ENCODE measurements at regions not wholly inside any gene's neighbourhood (a gene's known extent, or its start where the extent isn't known, plus 50 kb on each side); places are given as distances from the start of the nearest gene placed in this dataset.
A peak's percentile ranks its signal among the peaks of the same experiment; 100 is the strongest.

DNA sequence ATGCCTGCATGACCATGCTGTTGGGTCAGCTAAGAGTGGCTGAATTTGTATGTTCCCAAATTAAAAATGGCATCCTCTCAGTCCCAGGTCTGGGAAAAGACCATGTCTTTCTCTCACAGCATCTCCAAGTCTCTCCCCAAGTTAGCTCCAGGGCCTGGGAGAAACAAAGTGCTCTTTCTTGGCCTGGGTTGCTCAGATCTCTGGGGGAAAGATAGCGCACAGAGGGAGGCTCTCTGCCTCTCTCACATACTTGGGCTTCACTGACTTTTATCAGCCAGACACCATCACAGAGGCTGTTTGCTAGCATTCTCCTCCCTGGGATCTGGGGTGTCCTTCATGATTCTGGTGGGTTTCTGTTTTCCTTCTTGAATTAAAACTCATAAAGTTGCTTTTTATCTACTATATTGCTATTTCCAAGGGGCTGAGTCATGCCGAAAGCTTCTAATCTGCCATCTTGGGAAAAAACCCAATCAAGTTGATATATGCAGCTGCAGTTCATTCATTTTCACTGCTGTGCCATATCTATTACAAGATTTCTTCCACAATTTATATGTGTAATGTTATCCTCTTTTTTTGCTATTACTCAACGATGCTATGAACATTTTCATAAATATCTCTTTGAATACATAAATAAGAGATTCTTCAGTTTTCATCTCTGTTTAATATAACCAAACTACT is 190.2 kb downstream of the MOXD1 start:
- H3K27me3 ChIP-seq (ENCODE audit: control insufficient read depth in 2 of 2, insufficient read depth in 2 of 2, low read length in 2 of 2), result no peaks in the 10 kb centered on the region
- H3K4me1 ChIP-seq (ENCODE audit: control insufficient read depth in 1 of 2, insufficient read depth in 2 of 2, low read length in 2 of 2), result no peaks in the 10 kb centered on the region
- H3K4me2 ChIP-seq (replicated peaks; ENCODE audit: extremely low read depth, low read length, poor library complexity, severe bottlenecking), result no peak overlapping the region
- WGBS (ENCODE audit: insufficient coverage), result no CpG with 5 or more reads among the region's 3 CpGs
- no peak for DNase-seq
- no peaks in the 10 kb centered on the region for H3K36me3 ChIP-seq (replicated peaks in 1 of 2; ENCODE audit: control insufficient read depth in 1 of 2, insufficient read depth in 2 of 2, low read length in 2 of 2)
- no peak overlapping the region for H3K27ac Mint-ChIP-seq
- no peaks in the 10 kb centered on the region for H4K20me1 ChIP-seq (ENCODE audit: insufficient read depth, low read length)
- intact Hi-C loops (cut with micrococcal nuclease), result no loop called here
- no peak overlapping the region for H3K9ac ChIP-seq (ENCODE audit: insufficient read depth, low read length, poor library complexity, severe bottlenecking)
- TF ChIP-seq, protein P1, sequence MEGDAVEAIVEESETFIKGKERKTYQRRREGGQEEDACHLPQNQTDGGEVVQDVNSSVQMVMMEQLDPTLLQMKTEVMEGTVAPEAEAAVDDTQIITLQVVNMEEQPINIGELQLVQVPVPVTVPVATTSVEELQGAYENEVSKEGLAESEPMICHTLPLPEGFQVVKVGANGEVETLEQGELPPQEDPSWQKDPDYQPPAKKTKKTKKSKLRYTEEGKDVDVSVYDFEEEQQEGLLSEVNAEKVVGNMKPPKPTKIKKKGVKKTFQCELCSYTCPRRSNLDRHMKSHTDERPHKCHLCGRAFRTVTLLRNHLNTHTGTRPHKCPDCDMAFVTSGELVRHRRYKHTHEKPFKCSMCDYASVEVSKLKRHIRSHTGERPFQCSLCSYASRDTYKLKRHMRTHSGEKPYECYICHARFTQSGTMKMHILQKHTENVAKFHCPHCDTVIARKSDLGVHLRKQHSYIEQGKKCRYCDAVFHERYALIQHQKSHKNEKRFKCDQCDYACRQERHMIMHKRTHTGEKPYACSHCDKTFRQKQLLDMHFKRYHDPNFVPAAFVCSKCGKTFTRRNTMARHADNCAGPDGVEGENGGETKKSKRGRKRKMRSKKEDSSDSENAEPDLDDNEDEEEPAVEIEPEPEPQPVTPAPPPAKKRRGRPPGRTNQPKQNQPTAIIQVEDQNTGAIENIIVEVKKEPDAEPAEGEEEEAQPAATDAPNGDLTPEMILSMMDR (IDR thresholded peaks at IDR 0.05), result no peak
- peaks cover 0 to 8% of the 10 kb centered on the region in 2 donors for H3K9me3 ChIP-seq (replicated peaks in 1 of 2; ENCODE audit: control insufficient read depth in 1 of 2, insufficient read depth in 1 of 2, low read length in 2 of 2)
- no peak overlapping the region for H3K27ac ChIP-seq (ENCODE audit: low read depth in 1 of 2, low read length in 2 of 2)
- H3K9me3 Mint-ChIP-seq, result peaks cover 0 to 11% (median 3%) of the 10 kb centered on the region in 7 donors
- H3K4me3 ChIP-seq (replicated peaks in 1 of 3; ENCODE audit: low read depth in 2 of 3, low read length in 3 of 3), result no peak overlapping the region
- H3K36me3 Mint-ChIP-seq, result no peaks in the 10 kb centered on the region
- no peak overlapping the region for H3K4me3 Mint-ChIP-seq
- H3K79me2 ChIP-seq (ENCODE audit: insufficient read depth, low read length), result no peaks in the 10 kb centered on the region
- no peak overlapping the region for H2AFZ ChIP-seq (ENCODE audit: insufficient read depth, low read depth, low read length, poor library complexity, severe bottlenecking)
- H3K27me3 Mint-ChIP-seq (ENCODE audit: low read depth in 3 of 3), result peaks cover 2 to 3% (median 3%) of the 10 kb centered on the region in 3 donors
- H3K4me1 Mint-ChIP-seq, result no peaks in the 10 kb centered on the region

DNA sequence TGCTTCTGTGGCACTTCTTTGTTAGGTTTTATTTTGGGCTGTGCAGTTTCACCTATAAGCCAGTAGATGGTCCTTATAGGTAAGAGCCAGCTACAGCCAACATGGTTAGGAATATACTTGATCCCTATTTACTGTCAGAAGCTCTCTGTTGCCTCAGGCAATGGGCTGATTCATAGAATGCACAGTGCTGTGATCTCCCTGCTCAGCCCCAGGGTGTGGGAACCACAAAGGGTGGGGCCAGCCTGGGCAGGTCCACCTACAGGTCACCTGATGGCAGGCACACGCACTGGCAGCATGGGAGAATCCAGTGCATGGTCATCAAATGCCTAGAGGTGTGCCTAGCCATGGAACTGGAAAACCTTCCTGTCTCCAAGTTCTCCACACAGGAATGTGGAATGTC is 191.9 kb downstream of the MOXD1 start:
- Mint-ChIP-seq H3K9me3 (peaks cover 0 to 11% (median 3%) of the 10 kb centered on the region in 7 donors), H3K27ac (peak overlapping the region in 1 of 7 donors; percentile 28), H3K4me3 (no peak overlapping the region), H3K4me1 (no peaks in the 10 kb centered on the region), H3K36me3 (no peaks in the 10 kb centered on the region), H3K27me3 (ENCODE audit: low read depth in 3 of 3) (peaks cover 0 to 3% (median 1%) of the 10 kb centered on the region in 3 donors)
- H3K79me2 ChIP-seq (ENCODE audit: insufficient read depth, low read length), result no peaks in the 10 kb centered on the region
- intact Hi-C loops (cut with micrococcal nuclease), result no loop called here
- H3K9me3 ChIP-seq (replicated peaks in 1 of 2; ENCODE audit: control insufficient read depth in 1 of 2, insufficient read depth in 1 of 2, low read length in 2 of 2), result peaks cover 0 to 8% of the 10 kb centered on the region in 2 donors
- no peak overlapping the region for H3K4me3 ChIP-seq (replicated peaks in 1 of 3; ENCODE audit: low read depth in 2 of 3, low read length in 3 of 3)
- no peak overlapping the region for H2AFZ ChIP-seq (ENCODE audit: insufficient read depth, low read depth, low read length, poor library complexity, severe bottlenecking)
- TF ChIP-seq, protein P1 (IDR thresholded peaks at IDR 0.05), result no peak
- no peak overlapping the region for H3K4me2 ChIP-seq (replicated peaks; ENCODE audit: extremely low read depth, low read length, poor library complexity, severe bottlenecking)
- no peaks in the 10 kb centered on the region for H3K36me3 ChIP-seq (replicated peaks in 1 of 2; ENCODE audit: control insufficient read depth in 1 of 2, insufficient read depth in 2 of 2, low read length in 2 of 2)
- H3K27ac ChIP-seq (ENCODE audit: low read depth in 1 of 2, low read length in 2 of 2), result no peak overlapping the region
- no peaks in the 10 kb centered on the region for H3K27me3 ChIP-seq (ENCODE audit: control insufficient read depth in 2 of 2, insufficient read depth in 2 of 2, low read length in 2 of 2)
- H3K4me1 ChIP-seq (ENCODE audit: control insufficient read depth in 1 of 2, insufficient read depth in 2 of 2, low read length in 2 of 2), result no peaks in the 10 kb centered on the region
- WGBS (ENCODE audit: insufficient coverage), result no CpG with 5 or more reads among the region's 1 CpG
- DNase-seq, result no peak
- no peak overlapping the region for H3K9ac ChIP-seq (ENCODE audit: insufficient read depth, low read length, poor library complexity, severe bottlenecking)
- H4K20me1 ChIP-seq (ENCODE audit: insufficient read depth, low read length), result no peaks in the 10 kb centered on the region

Data from CD14-positive monocyte (primary cell).